Peyer's patch (tissue), 4 donors: ENCODE measurements at regions not wholly inside any gene's neighbourhood (a gene's known extent, or its start where the extent isn't known, plus 50 kb on each side); places are given as distances from the start of the nearest gene placed in this dataset.

Experiments
- DNase-seq, 3 donors: peaks; one replicate each; pipeline ENCODE4 v3.0.0-alpha.2; 2017 to 2019
- H3K27ac ChIP-seq, 4 donors: fragments of 200-600 bp; sonication (generic); one replicate each; pipeline ENCODE4 v1.5.1; 2016 to 2019
- H3K27me3 ChIP-seq, 2 donors: fragments of 200-600 bp; sonication (generic); one replicate each; pipeline ENCODE4 v1.5.1; 2019
- H3K36me3 ChIP-seq, 3 donors: fragments of 200-600 bp; sonication (generic); one replicate each; pipeline ENCODE4 v1.5.1; 2016 to 2019
- H3K4me1 ChIP-seq, 4 donors: fragments of 200-600 bp; sonication (generic); one replicate each; pipeline ENCODE4 v1.5.1; 2016 to 2019
- H3K4me3 ChIP-seq, 4 donors: fragments of 200-600 bp; sonication (generic); 1 replicate in 3 of 4; 2 replicates in 1 of 4; pipeline ENCODE4 v1.5.1; 2016 to 2019; ENCODE audit warnings: mild to moderate bottlenecking in 1 of 4
- H3K9me3 ChIP-seq, 4 donors: fragments of 200-600 bp; sonication (generic); one replicate each; pipeline ENCODE4 v1.5.1; 2016 to 2019; ENCODE audit warnings: mild to moderate bottlenecking in 1 of 4
- POLR2A ChIP-seq, 2 donors: fragments of 450-650 bp; IDR thresholded peaks; one replicate each; pipeline ENCODE4 v1.5.1; 2017; ENCODE audit warnings: antibody characterized with exemption in 2 of 2, mild to moderate bottlenecking in 2 of 2, moderate library complexity in 2 of 2
- TF ChIP-seq, protein P1 (sequence below), 6 experiments: fragments of 450-650 bp in 4 of 6; fragments of 200-600 bp in 2 of 6; sonication (generic) in 1 of 6; IDR thresholded peaks; one replicate each; pipeline ENCODE4 v1.5.1; 2017 to 2019; ENCODE audit warnings: antibody characterized with exemption in 6 of 6, mild to moderate bottlenecking in 3 of 6, moderate library complexity in 1 of 6

DNA sequence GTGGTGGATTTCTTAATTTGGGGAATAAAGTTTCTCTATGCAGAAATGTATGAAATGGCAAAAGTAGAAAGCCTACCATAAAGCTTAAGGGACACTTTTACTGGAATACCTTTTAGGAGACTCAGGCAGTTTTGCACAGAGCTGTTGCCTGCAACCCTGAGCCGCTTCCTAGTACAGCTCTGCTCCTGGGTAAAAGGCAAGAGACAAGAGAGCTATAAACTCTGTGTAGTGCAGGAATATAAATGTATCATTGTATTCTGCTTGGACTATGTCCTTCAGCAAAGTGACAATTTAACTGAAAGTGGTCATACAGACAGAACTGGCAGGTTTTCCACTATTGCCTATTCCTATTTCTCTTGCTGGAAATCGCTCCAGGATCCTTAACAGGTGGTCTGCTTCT is 65.3 kb upstream of the MYOCD start:
- DNase-seq = no peak
- no peak overlapping the region for H3K4me3 ChIP-seq
- H3K27ac ChIP-seq = no peak overlapping the region
- TF ChIP-seq, protein P1, sequence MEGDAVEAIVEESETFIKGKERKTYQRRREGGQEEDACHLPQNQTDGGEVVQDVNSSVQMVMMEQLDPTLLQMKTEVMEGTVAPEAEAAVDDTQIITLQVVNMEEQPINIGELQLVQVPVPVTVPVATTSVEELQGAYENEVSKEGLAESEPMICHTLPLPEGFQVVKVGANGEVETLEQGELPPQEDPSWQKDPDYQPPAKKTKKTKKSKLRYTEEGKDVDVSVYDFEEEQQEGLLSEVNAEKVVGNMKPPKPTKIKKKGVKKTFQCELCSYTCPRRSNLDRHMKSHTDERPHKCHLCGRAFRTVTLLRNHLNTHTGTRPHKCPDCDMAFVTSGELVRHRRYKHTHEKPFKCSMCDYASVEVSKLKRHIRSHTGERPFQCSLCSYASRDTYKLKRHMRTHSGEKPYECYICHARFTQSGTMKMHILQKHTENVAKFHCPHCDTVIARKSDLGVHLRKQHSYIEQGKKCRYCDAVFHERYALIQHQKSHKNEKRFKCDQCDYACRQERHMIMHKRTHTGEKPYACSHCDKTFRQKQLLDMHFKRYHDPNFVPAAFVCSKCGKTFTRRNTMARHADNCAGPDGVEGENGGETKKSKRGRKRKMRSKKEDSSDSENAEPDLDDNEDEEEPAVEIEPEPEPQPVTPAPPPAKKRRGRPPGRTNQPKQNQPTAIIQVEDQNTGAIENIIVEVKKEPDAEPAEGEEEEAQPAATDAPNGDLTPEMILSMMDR (IDR thresholded peaks at IDR 0.05) = no peak
- TF ChIP-seq POLR2A (IDR thresholded peaks at IDR 0.05) = no peak
- H3K27me3 ChIP-seq = no peaks in the 10 kb centered on the region
- H3K9me3 ChIP-seq = no peaks in the 10 kb centered on the region
- H3K4me1 ChIP-seq = no peaks in the 10 kb centered on the region
- no peaks in the 10 kb centered on the region for H3K36me3 ChIP-seq

DNA sequence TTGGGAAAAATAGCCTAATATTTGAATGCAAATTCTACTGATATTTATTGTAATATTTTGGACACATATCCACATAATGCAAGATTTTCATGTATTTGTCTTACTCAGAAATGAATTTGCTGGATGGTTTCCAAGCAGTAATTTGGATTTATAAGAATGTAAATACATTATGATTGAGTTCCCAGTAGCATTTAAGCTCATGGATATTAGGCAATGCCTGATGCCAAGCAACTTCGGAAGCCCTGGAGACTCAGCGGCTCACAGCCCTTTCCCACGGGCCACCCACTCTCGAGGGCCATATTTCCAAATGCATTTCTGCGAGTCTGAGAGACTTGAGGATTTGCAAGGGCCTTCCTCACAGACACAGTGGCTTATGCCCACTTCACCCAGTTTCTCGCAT is 62.1 kb upstream of the MYOCD start:
- TF ChIP-seq, protein P1 (IDR thresholded peaks at IDR 0.05) = no peak
- no peak for TF ChIP-seq POLR2A (IDR thresholded peaks at IDR 0.05)
- no peaks in the 10 kb centered on the region for H3K4me1 ChIP-seq
- no peaks in the 10 kb centered on the region for H3K27me3 ChIP-seq
- H3K4me3 ChIP-seq = no peak overlapping the region
- DNase-seq = no peak
- H3K9me3 ChIP-seq = no peaks in the 10 kb centered on the region
- no peak overlapping the region for H3K27ac ChIP-seq
- no peaks in the 10 kb centered on the region for H3K36me3 ChIP-seq

DNA sequence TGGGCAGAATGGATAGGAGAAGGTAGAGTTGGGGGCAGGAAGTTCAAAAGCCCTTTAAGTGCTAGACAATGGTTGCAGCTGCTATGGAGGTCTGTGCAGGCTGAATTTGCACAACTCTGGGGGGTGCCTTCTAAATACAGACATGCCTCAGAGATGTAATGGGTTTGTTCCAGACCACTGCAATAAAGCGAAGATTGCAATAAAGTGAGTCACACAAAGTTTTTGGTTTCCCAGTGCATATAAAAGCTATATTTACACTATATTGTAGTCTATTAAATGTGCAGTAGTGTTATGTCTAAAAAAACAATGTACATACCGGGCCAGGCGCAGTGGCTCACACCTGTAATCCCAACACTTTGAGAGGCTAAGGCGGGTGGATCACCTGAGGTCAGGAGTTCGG is 60.5 kb upstream of the MYOCD start:
- no peak for DNase-seq
- Histone ChIP-seq H3K27me3 (no peaks in the 10 kb centered on the region), H3K4me1 (no peaks in the 10 kb centered on the region), H3K9me3 (no peaks in the 10 kb centered on the region), H3K27ac (no peak overlapping the region), H3K4me3 (no peak overlapping the region), H3K36me3 (no peaks in the 10 kb centered on the region)
- TF ChIP-seq, protein P1 (IDR thresholded peaks at IDR 0.05) = no peak
- no peak for TF ChIP-seq POLR2A (IDR thresholded peaks at IDR 0.05)

GRCh38 chr17:12613566-12613965 is 52.1 kb upstream of the MYOCD start:
- no peak overlapping the region for H3K4me3 ChIP-seq
- no peaks in the 10 kb centered on the region for H3K4me1 ChIP-seq
- DNase-seq = no peak

More at GRCh38 chr17:12613566-12613965, 52.1 kb upstream of the MYOCD start:
- TF ChIP-seq, protein P1 (IDR thresholded peaks at IDR 0.05) = no peak
- TF ChIP-seq POLR2A (IDR thresholded peaks at IDR 0.05) = no peak
- Histone ChIP-seq H3K27me3 (no peaks in the 10 kb centered on the region), H3K36me3 (no peaks in the 10 kb centered on the region), H3K27ac (no peak overlapping the region), H3K9me3 (no peaks in the 10 kb centered on the region)
